SU-DHL-6 (cell line): ENCODE measurements at regions not wholly inside any gene's neighbourhood (a gene's known extent, or its start where the extent isn't known, plus 50 kb on each side); places are given as distances from the start of the nearest gene placed in this dataset.
"Not testable (repeated sequence)": the region's sequence is repeated elsewhere in the genome, so short reads cannot be mapped to it uniquely, and the experiment has no call there.

Experiments
- EZH2phosphoT487 ChIP-seq: fragments of 200-600 bp; sonication (generic), shearing (Covaris generic); conservative IDR thresholded peaks from 2 replicates; pipeline ENCODE4 v1.6.1; 2018; ENCODE audit warnings: mild to moderate bottlenecking, antibody characterized with exemption, low read length, moderate library complexity, mixed read lengths
- TF ChIP-seq, protein P1 (sequence below): fragments of 200-600 bp; sonication (generic); IDR thresholded peaks from one replicate; pipeline ENCODE4 v1.5.1; 2017; ENCODE audit warnings: antibody characterized with exemption, mild to moderate bottlenecking, low read length, moderate library complexity; ENCODE audit not compliant: insufficient read depth, poor library complexity, severe bottlenecking

DNA sequence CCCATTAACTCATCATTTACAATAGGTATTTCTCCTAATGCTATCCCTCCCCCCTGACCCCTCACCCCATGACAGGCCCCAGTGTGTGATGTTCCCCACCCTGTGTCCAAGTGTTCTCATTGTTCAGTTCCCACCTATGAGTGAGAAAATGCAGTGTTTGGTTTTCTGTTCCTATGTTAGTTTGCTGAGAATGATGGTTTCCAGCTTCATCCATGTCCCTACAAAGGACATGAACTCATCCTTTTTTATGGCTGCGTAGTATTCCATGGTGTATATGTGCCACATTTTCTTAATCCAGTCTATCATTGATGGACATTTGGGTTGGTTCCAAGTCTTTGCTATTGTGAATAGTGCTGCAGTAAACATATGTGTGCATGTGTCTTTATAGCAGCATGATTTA is 378.3 kb downstream of the HLX start:
- TF ChIP-seq, protein P1, sequence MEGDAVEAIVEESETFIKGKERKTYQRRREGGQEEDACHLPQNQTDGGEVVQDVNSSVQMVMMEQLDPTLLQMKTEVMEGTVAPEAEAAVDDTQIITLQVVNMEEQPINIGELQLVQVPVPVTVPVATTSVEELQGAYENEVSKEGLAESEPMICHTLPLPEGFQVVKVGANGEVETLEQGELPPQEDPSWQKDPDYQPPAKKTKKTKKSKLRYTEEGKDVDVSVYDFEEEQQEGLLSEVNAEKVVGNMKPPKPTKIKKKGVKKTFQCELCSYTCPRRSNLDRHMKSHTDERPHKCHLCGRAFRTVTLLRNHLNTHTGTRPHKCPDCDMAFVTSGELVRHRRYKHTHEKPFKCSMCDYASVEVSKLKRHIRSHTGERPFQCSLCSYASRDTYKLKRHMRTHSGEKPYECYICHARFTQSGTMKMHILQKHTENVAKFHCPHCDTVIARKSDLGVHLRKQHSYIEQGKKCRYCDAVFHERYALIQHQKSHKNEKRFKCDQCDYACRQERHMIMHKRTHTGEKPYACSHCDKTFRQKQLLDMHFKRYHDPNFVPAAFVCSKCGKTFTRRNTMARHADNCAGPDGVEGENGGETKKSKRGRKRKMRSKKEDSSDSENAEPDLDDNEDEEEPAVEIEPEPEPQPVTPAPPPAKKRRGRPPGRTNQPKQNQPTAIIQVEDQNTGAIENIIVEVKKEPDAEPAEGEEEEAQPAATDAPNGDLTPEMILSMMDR: not testable (repeated sequence)
- TF ChIP-seq EZH2phosphoT487: not testable (repeated sequence)
